ENCODE measurements at regions not wholly inside any gene's neighbourhood (a gene's known extent, or its start where the extent isn't known, plus 50 kb on each side); places are given as distances from the start of the nearest gene placed in this dataset.
"Not testable (repeated sequence)": the region's sequence is repeated elsewhere in the genome, so short reads cannot be mapped to it uniquely, and the experiment has no call there.

DNA sequence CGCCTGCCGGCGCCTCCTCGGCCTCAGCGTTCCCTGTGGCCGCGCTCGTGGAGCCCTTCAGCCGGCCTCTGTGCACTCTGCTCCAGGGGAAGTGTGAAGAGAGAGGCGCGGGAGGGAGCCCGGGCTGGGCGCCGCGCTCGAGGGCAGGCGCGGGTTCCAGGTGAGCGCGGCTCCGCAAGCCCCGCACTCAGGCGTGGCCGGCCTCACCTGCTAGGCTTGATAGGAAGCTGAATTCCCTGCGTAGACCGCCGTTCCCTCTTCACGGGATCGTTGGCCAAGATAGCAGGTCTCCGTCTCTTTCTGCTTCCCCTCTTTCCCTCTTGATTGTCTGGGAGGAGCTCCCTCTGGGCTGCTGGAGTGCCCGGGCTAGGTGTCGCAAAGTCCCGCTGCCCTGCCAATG lies 89.7 kb downstream of the ASCL4 start:
- Mint-ChIP-seq H3K36me3 (ENCODE audit: low read depth) (no peaks in the 10 kb centered on the region), H3K27me3 (ENCODE audit: insufficient read depth) (peaks cover 68% of the 10 kb centered on the region), H3K4me1 (peaks cover 7% of the 10 kb centered on the region), H3K4me3 (peak overlapping the region; percentile 51), H3K9me3 (peaks cover 15% of the 10 kb centered on the region), H3K27ac (no peak overlapping the region)
- H3K4me1 ChIP-seq (ENCODE audit: control insufficient read depth, insufficient read depth, low read length): no peaks in the 10 kb centered on the region
- peaks cover 88% of the 10 kb centered on the region for H3K27me3 ChIP-seq (ENCODE audit: control insufficient read depth, insufficient read depth, low read length, poor library complexity, severe bottlenecking)
- no peaks in the 10 kb centered on the region for H3K9me3 ChIP-seq (ENCODE audit: control insufficient read depth, low read length)
- TF ChIP-seq, protein P1, sequence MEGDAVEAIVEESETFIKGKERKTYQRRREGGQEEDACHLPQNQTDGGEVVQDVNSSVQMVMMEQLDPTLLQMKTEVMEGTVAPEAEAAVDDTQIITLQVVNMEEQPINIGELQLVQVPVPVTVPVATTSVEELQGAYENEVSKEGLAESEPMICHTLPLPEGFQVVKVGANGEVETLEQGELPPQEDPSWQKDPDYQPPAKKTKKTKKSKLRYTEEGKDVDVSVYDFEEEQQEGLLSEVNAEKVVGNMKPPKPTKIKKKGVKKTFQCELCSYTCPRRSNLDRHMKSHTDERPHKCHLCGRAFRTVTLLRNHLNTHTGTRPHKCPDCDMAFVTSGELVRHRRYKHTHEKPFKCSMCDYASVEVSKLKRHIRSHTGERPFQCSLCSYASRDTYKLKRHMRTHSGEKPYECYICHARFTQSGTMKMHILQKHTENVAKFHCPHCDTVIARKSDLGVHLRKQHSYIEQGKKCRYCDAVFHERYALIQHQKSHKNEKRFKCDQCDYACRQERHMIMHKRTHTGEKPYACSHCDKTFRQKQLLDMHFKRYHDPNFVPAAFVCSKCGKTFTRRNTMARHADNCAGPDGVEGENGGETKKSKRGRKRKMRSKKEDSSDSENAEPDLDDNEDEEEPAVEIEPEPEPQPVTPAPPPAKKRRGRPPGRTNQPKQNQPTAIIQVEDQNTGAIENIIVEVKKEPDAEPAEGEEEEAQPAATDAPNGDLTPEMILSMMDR (conservative IDR thresholded peaks at IDR 0.05): no peak
- H3K4me3 ChIP-seq (ENCODE audit: low read length): peak overlapping the region; percentile 65
- no peak overlapping the region for H3K9ac ChIP-seq (ENCODE audit: extremely low read depth, low read length, poor library complexity, severe bottlenecking)
- H3K27ac ChIP-seq (ENCODE audit: low read depth, low read length): no peak overlapping the region
- DNase-seq: peak; percentile 83
- 2 to 6% methylated on average over 7 to 33 of the region's 33 CpGs for WGBS, 2 experiments (ENCODE audit: insufficient coverage in 1 of 2, insufficient read length in 1 of 2)
- no peaks in the 10 kb centered on the region for H3K36me3 ChIP-seq (ENCODE audit: control insufficient read depth, insufficient read depth, low read length)

DNA sequence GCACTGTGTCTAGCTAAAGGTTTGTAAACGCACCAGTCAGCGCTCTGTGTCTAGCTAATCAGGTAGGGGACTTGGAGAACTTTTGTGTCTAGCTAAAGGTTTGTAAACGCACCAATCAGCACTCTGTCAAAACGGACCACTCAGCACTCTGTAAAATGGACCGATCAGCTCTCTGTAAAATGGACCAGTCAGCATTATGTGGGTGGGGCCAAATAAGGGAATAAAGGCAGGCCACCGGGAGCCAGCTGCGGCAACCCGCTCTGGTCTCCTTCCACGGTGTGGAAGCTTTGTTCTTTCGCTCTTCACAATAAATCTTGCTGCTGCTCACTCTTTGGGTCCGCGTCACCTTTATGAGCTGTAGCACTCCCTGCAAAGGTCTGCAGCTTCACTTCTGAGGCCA lies 90.2 kb downstream of the ASCL4 start:
- H3K36me3 ChIP-seq (ENCODE audit: control insufficient read depth, insufficient read depth, low read length); H3K9ac ChIP-seq (ENCODE audit: extremely low read depth, low read length, poor library complexity, severe bottlenecking); H3K4me1 Mint-ChIP-seq; H3K27ac Mint-ChIP-seq; H3K27ac ChIP-seq (ENCODE audit: low read depth, low read length); H3K9me3 ChIP-seq (ENCODE audit: control insufficient read depth, low read length); H3K36me3 Mint-ChIP-seq (ENCODE audit: low read depth); H3K4me1 ChIP-seq (ENCODE audit: control insufficient read depth, insufficient read depth, low read length): not testable (repeated sequence)
- Mint-ChIP-seq H3K27me3 (ENCODE audit: insufficient read depth) (peaks cover 73% of the 10 kb centered on the region), H3K9me3 (peaks cover 15% of the 10 kb centered on the region), H3K4me3 (peak overlapping the region; percentile 51)
- H3K27me3 ChIP-seq (ENCODE audit: control insufficient read depth, insufficient read depth, low read length, poor library complexity, severe bottlenecking): peaks cover 88% of the 10 kb centered on the region
- DNase-seq: peak; percentile 64
- peak overlapping the region; percentile 65 for H3K4me3 ChIP-seq (ENCODE audit: low read length)
- 40 to 51% methylated on average over 12 of the region's 12 CpGs for WGBS, 2 experiments (ENCODE audit: insufficient coverage in 1 of 2, insufficient read length in 1 of 2)

DNA sequence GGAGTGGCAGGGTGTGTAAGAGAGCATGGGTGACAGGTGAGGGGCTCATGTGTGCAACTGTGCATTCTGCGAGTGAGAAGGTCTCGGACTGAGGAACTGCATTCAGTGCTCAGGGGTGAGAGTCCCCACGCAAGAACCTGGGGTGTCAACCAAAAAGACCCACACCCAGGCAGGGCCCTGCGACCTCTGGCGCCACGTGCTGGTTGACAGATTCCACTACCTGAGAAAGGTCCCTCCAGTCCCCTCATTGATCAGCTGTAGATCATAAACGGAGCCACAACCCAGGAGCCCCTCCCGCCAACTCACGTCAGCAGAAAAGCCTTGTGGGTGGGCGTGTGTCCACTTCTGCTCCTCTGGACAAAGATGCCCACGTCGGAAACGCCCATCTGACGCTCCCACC lies 98.7 kb downstream of the ASCL4 start:
- WGBS, 2 experiments (ENCODE audit: insufficient coverage in 1 of 2, insufficient read length in 1 of 2): 60 to 75% methylated on average over 4 to 14 of the region's 14 CpGs
- Histone ChIP-seq H3K9ac (ENCODE audit: extremely low read depth, low read length, poor library complexity, severe bottlenecking) (no peak overlapping the region), H3K4me3 (ENCODE audit: low read length) (no peak overlapping the region), H3K9me3 (ENCODE audit: control insufficient read depth, low read length) (no peaks in the 10 kb centered on the region), H3K36me3 (ENCODE audit: control insufficient read depth, insufficient read depth, low read length) (no peaks in the 10 kb centered on the region), H3K27ac (ENCODE audit: low read depth, low read length) (no peak overlapping the region), H3K4me1 (ENCODE audit: control insufficient read depth, insufficient read depth, low read length) (no peaks in the 10 kb centered on the region), H3K27me3 (ENCODE audit: control insufficient read depth, insufficient read depth, low read length, poor library complexity, severe bottlenecking) (peaks cover 82% of the 10 kb centered on the region)
- no peaks in the 10 kb centered on the region for H3K4me1 Mint-ChIP-seq
- no peak overlapping the region for H3K4me3 Mint-ChIP-seq
- no peaks in the 10 kb centered on the region for H3K9me3 Mint-ChIP-seq
- H3K36me3 Mint-ChIP-seq (ENCODE audit: low read depth): no peaks in the 10 kb centered on the region
- DNase-seq: peak; percentile 67
- H3K27ac Mint-ChIP-seq: no peak overlapping the region
- peaks cover 57% of the 10 kb centered on the region for H3K27me3 Mint-ChIP-seq (ENCODE audit: insufficient read depth)
- TF ChIP-seq, protein P1 (conservative IDR thresholded peaks at IDR 0.05): peak; percentile 39

DNA sequence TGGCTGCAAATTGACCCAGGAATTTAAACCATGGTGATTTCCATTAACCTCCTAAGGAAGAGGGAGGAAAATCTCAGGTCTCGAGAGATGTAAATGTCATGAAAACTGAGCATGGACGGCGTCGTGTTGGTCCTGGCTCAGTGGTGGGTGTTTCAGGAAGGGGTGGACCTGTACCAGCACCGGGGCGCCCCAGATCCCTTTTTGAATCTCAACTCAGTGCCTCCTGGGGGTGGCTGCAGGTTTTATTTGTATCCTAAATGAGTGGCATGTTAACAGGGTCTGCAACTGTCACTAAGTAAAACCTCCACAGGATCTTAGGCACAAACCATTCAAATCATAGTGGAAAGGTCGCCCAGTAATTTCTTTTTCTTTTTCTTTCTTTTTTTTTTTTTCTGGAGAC lies 101.3 kb downstream of the ASCL4 start:
- Histone ChIP-seq H3K4me3 (ENCODE audit: low read length) (no peak overlapping the region), H3K27me3 (ENCODE audit: control insufficient read depth, insufficient read depth, low read length, poor library complexity, severe bottlenecking) (peaks cover 82% of the 10 kb centered on the region), H3K9me3 (ENCODE audit: control insufficient read depth, low read length) (no peaks in the 10 kb centered on the region), H3K27ac (ENCODE audit: low read depth, low read length) (no peak overlapping the region), H3K36me3 (ENCODE audit: control insufficient read depth, insufficient read depth, low read length) (no peaks in the 10 kb centered on the region), H3K9ac (ENCODE audit: extremely low read depth, low read length, poor library complexity, severe bottlenecking) (no peak overlapping the region), H3K4me1 (ENCODE audit: control insufficient read depth, insufficient read depth, low read length) (no peaks in the 10 kb centered on the region)
- H3K27ac Mint-ChIP-seq: no peak overlapping the region
- TF ChIP-seq, protein P1 (conservative IDR thresholded peaks at IDR 0.05): no peak
- DNase-seq: no peak
- WGBS, 2 experiments (ENCODE audit: insufficient coverage in 1 of 2, insufficient read length in 1 of 2): 76 to 78% methylated on average over 5 to 7 of the region's 7 CpGs
- no peak overlapping the region for H3K4me3 Mint-ChIP-seq
- H3K27me3 Mint-ChIP-seq (ENCODE audit: insufficient read depth): peaks cover 56% of the 10 kb centered on the region
- H3K9me3 Mint-ChIP-seq: no peaks in the 10 kb centered on the region
- no peaks in the 10 kb centered on the region for H3K36me3 Mint-ChIP-seq (ENCODE audit: low read depth)
- H3K4me1 Mint-ChIP-seq: no peaks in the 10 kb centered on the region
